PC-9 (cell line): ENCODE measurements at regions not wholly inside any gene's neighbourhood (a gene's known extent, or its start where the extent isn't known, plus 50 kb on each side); places are given as distances from the start of the nearest gene placed in this dataset.

Source experiments
- BruUV-seq: library from RNA; stranded (reverse); fragments of 400-500 nt; replicated peaks from 2 replicates; lab custom pipeline; 2021; lab: Mats Ljungman, UMichigan
- CTCF ChIA-PET: fragments of 300-600 bp; sonication (Branson Sonifier 250); formaldehyde crosslinking; loops from one replicate; lab custom pipeline; 2022; ENCODE audit warnings: antibody characterized with exemption; lab: Charles Lee
- POLR2A ChIA-PET: fragments of 300-600 bp; sonication (Branson Sonifier 250); formaldehyde crosslinking; loops from one replicate; lab custom pipeline; 2022; ENCODE audit warnings: antibody characterized with exemption; ENCODE audit not compliant: unreplicated experiment; lab: Charles Lee
- DNase-seq, 2 experiments: peaks; one replicate each; pipeline versions ENCODE4 v3.0.0 to v3.0.0-alpha.2; 2015 to 2022; ENCODE audit warnings: mixed read lengths in 1 of 2
- H2AFZ ChIP-seq: fragments of 200-600 bp; sonication (generic); 2 replicates; pipeline ENCODE4 v1.8.1; 2017; ENCODE audit warnings: antibody characterized with exemption
- H3F3A ChIP-seq: fragments of 200-600 bp; sonication (generic); 2 replicates; pipeline ENCODE4 v1.8.1; 2017; ENCODE audit warnings: antibody characterized with exemption, mild to moderate bottlenecking, low read depth; ENCODE audit not compliant: insufficient read depth
- H3K27ac ChIP-seq: fragments of 200-600 bp; sonication (generic); 2 replicates; pipeline ENCODE4 v1.6.1; 2016; ENCODE audit warnings: mixed run types
- H3K27me3 ChIP-seq: fragments of 200-600 bp; sonication (generic); 2 replicates; pipeline ENCODE4 v1.6.1; 2016; ENCODE audit warnings: low read depth, mixed run types; ENCODE audit not compliant: insufficient read depth
- H3K36me3 ChIP-seq: fragments of 200-600 bp; sonication (generic); 2 replicates; pipeline ENCODE4 v1.6.1; 2016; ENCODE audit warnings: low read depth, mixed run types
- H3K4me1 ChIP-seq: fragments of 200-600 bp; sonication (generic); replicated peaks from 2 replicates; pipeline ENCODE4 v1.6.1; 2016; ENCODE audit warnings: mixed run types; ENCODE audit not compliant: insufficient read depth
- H3K4me2 ChIP-seq: fragments of 200-600 bp; sonication (generic); 2 replicates; pipeline ENCODE4 v1.6.1; 2017; ENCODE audit warnings: mixed run types
- H3K4me3 ChIP-seq: fragments of 200-600 bp; sonication (generic); 2 replicates; pipeline ENCODE4 v1.6.1; 2016; ENCODE audit warnings: mixed run types
- H3K79me2 ChIP-seq: fragments of 200-600 bp; sonication (generic); 2 replicates; pipeline ENCODE4 v1.6.1; 2017; ENCODE audit warnings: low read depth, mixed run types
- H3K9me2 ChIP-seq: fragments of 200-600 bp; sonication (generic); 2 replicates; pipeline ENCODE4 v1.8.1; 2017; ENCODE audit warnings: mild to moderate bottlenecking; ENCODE audit not compliant: insufficient read depth
- H3K9me3 ChIP-seq: fragments of 200-600 bp; sonication (generic); 2 replicates; pipeline ENCODE4 v1.8.1; 2016; ENCODE audit warnings: low read depth; ENCODE audit not compliant: insufficient read depth
- H4K20me1 ChIP-seq: fragments of 200-600 bp; sonication (generic); 2 replicates; pipeline ENCODE4 v1.8.1; 2017; ENCODE audit not compliant: insufficient read depth
- CTCF ChIP-seq: fragments of 200-600 bp; sonication (generic); conservative IDR thresholded peaks from 2 replicates; pipeline ENCODE4 v1.6.1; 2017; ENCODE audit warnings: mixed run types, antibody characterized with exemption, mild to moderate bottlenecking, moderate library complexity
- EZH2 ChIP-seq: fragments of 200-600 bp; sonication (generic); IDR thresholded peaks from 2 replicates; pipeline ENCODE4 v1.8.0; 2017; ENCODE audit warnings: antibody characterized with exemption, low read depth
- intact Hi-C: fragments of 100-400 bp; cut with micrococcal nuclease; formaldehyde crosslinking; loops from one replicate; pipeline ENCODE4 v1.10.0; 2022; ENCODE audit not compliant: unreplicated experiment

- Histone ChIP-seq H3K4me3 (no peak overlapping the region), H3K79me2 (no peaks in the 10 kb centered on the region), H3F3A (no peaks in the 10 kb centered on the region), H3K36me3 (no peaks in the 10 kb centered on the region), H3K4me2 (no peak overlapping the region), H3K9me3 (no peaks in the 10 kb centered on the region), H3K9me2 (no peaks in the 10 kb centered on the region), H3K4me1 (no peaks in the 10 kb centered on the region), H3K27me3 (no peaks in the 10 kb centered on the region), H3K27ac (no peak overlapping the region), H4K20me1 (no peaks in the 10 kb centered on the region), H2AFZ (no peak overlapping the region)
- TF ChIP-seq EZH2 (no peak), CTCF (no peak)
- ChIA-PET POLR2A (no interaction called here), CTCF (no interaction called here)
- no peak for DNase-seq
- intact Hi-C loops = no loop called here
- no TSS peak for BruUV-seq
These were observed 669.5 kb downstream of the CCSER2 start for GRCh38 chr10:84997870-84998269.

GRCh38 chr10:84999929-85000328, 671.5 kb downstream of the CCSER2 start:
- Histone ChIP-seq H3K9me3 (no peaks in the 10 kb centered on the region), H3K4me1 (no peaks in the 10 kb centered on the region), H3K4me3 (no peak overlapping the region), H3K4me2 (no peak overlapping the region), H2AFZ (no peak overlapping the region), H3K36me3 (no peaks in the 10 kb centered on the region), H3F3A (no peaks in the 10 kb centered on the region), H3K9me2 (no peaks in the 10 kb centered on the region), H3K79me2 (no peaks in the 10 kb centered on the region), H4K20me1 (no peaks in the 10 kb centered on the region), H3K27me3 (no peaks in the 10 kb centered on the region), H3K27ac (no peak overlapping the region)
- BruUV-seq = no TSS peak
- no peak for DNase-seq
- intact Hi-C loops = no loop called here
- ChIA-PET POLR2A (no interaction called here), CTCF (no interaction called here)
- TF ChIP-seq CTCF = no peak

GRCh38 chr10:85003083-85003482, 674.7 kb downstream of the CCSER2 start:
- no peaks in the 10 kb centered on the region for H3K9me2 ChIP-seq
- H3K27me3 ChIP-seq = no peaks in the 10 kb centered on the region
- H3F3A ChIP-seq = no peaks in the 10 kb centered on the region
- ChIA-PET POLR2A (no interaction called here), CTCF (no interaction called here)
- H3K27ac ChIP-seq = no peak overlapping the region
- H3K4me3 ChIP-seq = no peak overlapping the region
- H3K4me2 ChIP-seq = no peak overlapping the region
- H3K79me2 ChIP-seq = no peaks in the 10 kb centered on the region
- no peaks in the 10 kb centered on the region for H3K4me1 ChIP-seq
- intact Hi-C loops = no loop called here
- H4K20me1 ChIP-seq = no peaks in the 10 kb centered on the region
- no TSS peak for BruUV-seq
- H3K36me3 ChIP-seq = no peaks in the 10 kb centered on the region
- no peak for TF ChIP-seq CTCF
- no peak for DNase-seq
- no peaks in the 10 kb centered on the region for H3K9me3 ChIP-seq
- no peak overlapping the region for H2AFZ ChIP-seq
